Mucosa of descending colon (tissue), 3 donors: ENCODE measurements at regions not wholly inside any gene's neighbourhood (a gene's known extent, or its start where the extent isn't known, plus 50 kb on each side); places are given as distances from the start of the nearest gene placed in this dataset.
A peak's percentile ranks its signal among the peaks of the same experiment; 100 is the strongest.

Experiments used
- ATAC-seq: fragments of 200-7000 bp; cut with Tn5 transposase; one replicate; pipeline ENCODE4 v1.9.1; 2020; ENCODE audit warnings: mild to moderate bottlenecking, moderate library complexity
- DNase-seq, 3 donors: peaks; one replicate each; pipeline ENCODE4 v3.0.0-alpha.2; 2020
- H3K36me3 ChIP-seq: fragments of 200-600 bp; one replicate; pipeline ENCODE4 v1.8.0; 2021; ENCODE audit warnings: low read depth, mild to moderate bottlenecking
- H3K4me1 ChIP-seq: fragments of 200-600 bp; one replicate; pipeline ENCODE4 v1.8.0; 2021; ENCODE audit warnings: low read depth, mild to moderate bottlenecking
- H3K4me3 ChIP-seq: fragments of 200-600 bp; one replicate; pipeline ENCODE4 v1.8.0; 2021; ENCODE audit warnings: mild to moderate bottlenecking
- H3K9me3 ChIP-seq: fragments of 200-600 bp; one replicate; pipeline ENCODE4 v1.8.0; 2021; ENCODE audit warnings: mild to moderate bottlenecking
- intact Hi-C, 2 donors: fragments of 100-400 bp; cut with DNase I in 1 of 2; cut with micrococcal nuclease in 1 of 2; formaldehyde crosslinking; loops; one replicate each; pipeline versions ENCODE4 v1.11.0 to v1.11.1; 2022; cut with DNase I, micrococcal nuclease
- TF ChIP-seq, protein P1 (sequence below): fragments of 200-600 bp; IDR thresholded peaks from one replicate; pipeline ENCODE4 v1.8.0; 2022; ENCODE audit warnings: antibody characterized with exemption, mild to moderate bottlenecking
- donor health status: DM: no; HTN: no; CAD: no; lungs with moderate emphysema.
- donor health status: DM: no; HTN: no; CAD: no.
- donor health status: DM: no; HTN: yes; CAD: no.

- no peaks in the 10 kb centered on the region for H3K4me1 ChIP-seq
- TF ChIP-seq, protein P1, sequence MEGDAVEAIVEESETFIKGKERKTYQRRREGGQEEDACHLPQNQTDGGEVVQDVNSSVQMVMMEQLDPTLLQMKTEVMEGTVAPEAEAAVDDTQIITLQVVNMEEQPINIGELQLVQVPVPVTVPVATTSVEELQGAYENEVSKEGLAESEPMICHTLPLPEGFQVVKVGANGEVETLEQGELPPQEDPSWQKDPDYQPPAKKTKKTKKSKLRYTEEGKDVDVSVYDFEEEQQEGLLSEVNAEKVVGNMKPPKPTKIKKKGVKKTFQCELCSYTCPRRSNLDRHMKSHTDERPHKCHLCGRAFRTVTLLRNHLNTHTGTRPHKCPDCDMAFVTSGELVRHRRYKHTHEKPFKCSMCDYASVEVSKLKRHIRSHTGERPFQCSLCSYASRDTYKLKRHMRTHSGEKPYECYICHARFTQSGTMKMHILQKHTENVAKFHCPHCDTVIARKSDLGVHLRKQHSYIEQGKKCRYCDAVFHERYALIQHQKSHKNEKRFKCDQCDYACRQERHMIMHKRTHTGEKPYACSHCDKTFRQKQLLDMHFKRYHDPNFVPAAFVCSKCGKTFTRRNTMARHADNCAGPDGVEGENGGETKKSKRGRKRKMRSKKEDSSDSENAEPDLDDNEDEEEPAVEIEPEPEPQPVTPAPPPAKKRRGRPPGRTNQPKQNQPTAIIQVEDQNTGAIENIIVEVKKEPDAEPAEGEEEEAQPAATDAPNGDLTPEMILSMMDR, result no peak
- H3K36me3 ChIP-seq, result no peaks in the 10 kb centered on the region
- no peaks in the 10 kb centered on the region for H3K9me3 ChIP-seq
- no peak overlapping the region for H3K4me3 ChIP-seq
- DNase-seq, result peak in 1 of 3 donors; percentile 22
- intact Hi-C loops, result loop anchor here in 1 of 2 donors (10.0 kb wide), 1 partner anchor 907 kb away; no protein-coding TSS in a partner anchor
- peak; percentile 62 for ATAC-seq
Observed at GRCh38 chr10:113381981-113382509, 170.8 kb upstream of the HABP2 start.

DNA sequence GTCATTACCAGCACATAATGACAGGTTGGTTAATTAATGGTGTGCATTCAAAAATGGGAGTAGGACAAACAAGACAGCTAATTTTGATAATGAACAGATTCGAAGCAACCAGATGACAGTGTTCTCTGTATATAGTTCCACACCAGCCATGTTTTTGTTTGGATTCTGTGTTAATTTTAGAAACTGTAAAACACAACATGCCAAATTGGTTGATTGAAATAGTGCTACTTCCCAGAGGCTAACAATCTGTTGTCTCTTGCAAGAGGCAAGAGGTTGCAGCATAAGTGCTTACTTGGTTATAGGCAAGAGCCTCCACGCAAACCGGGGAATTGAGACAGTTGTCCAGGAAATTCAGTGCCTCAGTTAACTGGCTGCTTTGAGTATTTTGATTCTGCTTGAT, 170.2 kb upstream of the HABP2 start:
- DNase-seq (no peak), ATAC-seq (no peak)
- intact Hi-C loops, result loop anchor here in 1 of 2 donors (10.0 kb wide), 1 partner anchor 908 kb away; no protein-coding TSS in a partner anchor
- H3K36me3 ChIP-seq, result no peaks in the 10 kb centered on the region
- TF ChIP-seq, protein P1, result no peak
- H3K9me3 ChIP-seq, result no peaks in the 10 kb centered on the region
- H3K4me1 ChIP-seq, result no peaks in the 10 kb centered on the region
- H3K4me3 ChIP-seq, result no peak overlapping the region

DNA sequence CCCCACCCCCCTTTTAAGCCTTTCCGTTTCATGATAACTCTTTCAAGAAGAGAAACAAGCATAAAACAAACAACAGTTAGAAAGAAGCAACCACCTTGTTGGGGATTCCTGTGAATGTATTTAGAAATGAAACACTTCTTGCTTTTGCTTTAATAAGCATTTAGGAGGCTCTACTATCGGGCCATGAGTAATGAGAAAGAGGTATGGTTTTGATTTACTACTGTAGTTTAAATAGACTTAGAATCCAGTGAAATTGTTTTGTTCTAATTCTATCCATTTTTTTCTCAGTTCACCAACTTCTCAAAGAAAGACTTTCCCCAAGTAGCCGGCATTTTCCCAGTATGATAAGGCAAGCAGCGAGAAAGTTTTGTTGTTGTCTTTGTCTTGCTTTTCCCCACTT, 168.7 kb upstream of the HABP2 start:
- Histone ChIP-seq H3K9me3 (no peaks in the 10 kb centered on the region), H3K36me3 (no peaks in the 10 kb centered on the region), H3K4me3 (no peak overlapping the region), H3K4me1 (no peaks in the 10 kb centered on the region)
- no peak for DNase-seq
- TF ChIP-seq, protein P1, result no peak
- intact Hi-C loops, result loop anchor here in 1 of 2 donors (10.0 kb wide), 1 partner anchor 909 kb away; no protein-coding TSS in a partner anchor
- no peak for ATAC-seq

DNA sequence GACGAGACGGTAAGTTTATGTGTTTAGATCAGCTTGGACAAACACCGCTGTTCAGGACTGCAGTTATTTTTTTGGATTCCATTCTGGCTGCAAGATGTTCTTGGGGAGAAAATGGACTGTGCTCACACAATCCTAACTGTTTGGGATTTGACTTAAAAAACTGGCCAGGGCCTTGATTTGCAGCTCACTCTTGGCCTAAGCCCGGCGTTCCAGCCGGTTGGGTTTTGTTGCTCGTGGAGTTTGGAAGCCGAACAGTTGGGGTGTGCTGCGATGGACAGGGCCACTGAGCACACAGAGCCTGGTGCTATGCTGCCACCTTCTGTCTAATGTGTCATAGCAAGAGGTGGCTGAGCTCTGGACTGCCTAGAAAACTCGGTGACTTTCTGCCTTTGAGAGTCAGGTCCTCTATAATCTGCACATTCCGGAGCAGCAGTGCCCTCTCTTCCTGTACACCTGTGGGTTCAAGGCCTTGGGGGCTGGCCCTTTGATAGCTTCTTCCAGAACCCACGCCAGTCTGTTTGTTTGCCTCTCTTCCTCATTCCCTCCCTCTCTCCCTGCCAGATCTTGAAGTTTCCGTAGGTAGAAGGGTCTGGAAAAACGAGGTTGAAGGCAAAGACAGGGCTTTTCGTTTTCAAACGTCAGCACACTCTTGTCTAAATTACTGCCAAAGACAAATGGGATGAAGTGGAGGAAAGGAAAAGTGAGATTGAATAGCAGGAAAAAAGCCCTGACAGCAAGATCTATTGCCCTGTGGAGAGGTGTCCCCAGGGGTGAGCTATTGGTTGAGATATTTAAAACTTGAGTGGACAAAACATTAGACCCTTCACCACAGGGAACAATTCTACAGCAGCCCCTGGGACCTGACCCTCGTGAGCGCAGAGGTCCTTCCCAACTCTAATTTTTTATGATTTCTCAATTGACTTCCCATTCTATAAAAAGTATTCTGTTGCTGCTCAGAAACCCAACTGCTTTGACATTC, 167.5 kb upstream of the HABP2 start:
- intact Hi-C loops, result loop anchor here in 1 of 2 donors (10.0 kb wide), 1 partner anchor 911 kb away; no protein-coding TSS in a partner anchor
- Histone ChIP-seq H3K4me3 (no peak overlapping the region), H3K9me3 (no peaks in the 10 kb centered on the region), H3K36me3 (no peaks in the 10 kb centered on the region), H3K4me1 (no peaks in the 10 kb centered on the region)
- TF ChIP-seq, protein P1, result peak; percentile 53
- peak; percentile 68 to 84 (median 75) for DNase-seq
- ATAC-seq, result peak; percentile 95

GRCh38 chr10:113386005-113386404, 166.8 kb upstream of the HABP2 start:
- no peaks in the 10 kb centered on the region for H3K36me3 ChIP-seq
- no peaks in the 10 kb centered on the region for H3K9me3 ChIP-seq
- intact Hi-C loops, result loop anchor here in 1 of 2 donors (10.0 kb wide), 1 partner anchor 911 kb away; no protein-coding TSS in a partner anchor
- TF ChIP-seq, protein P1, result no peak
- ATAC-seq (peak; percentile 19), DNase-seq (no peak)
- no peaks in the 10 kb centered on the region for H3K4me1 ChIP-seq
- H3K4me3 ChIP-seq, result no peak overlapping the region
